PC-3 (cell line): ENCODE measurements at regions not wholly inside any gene's neighbourhood (a gene's known extent, or its start where the extent isn't known, plus 50 kb on each side); places are given as distances from the start of the nearest gene placed in this dataset.

ENCODE experiments used
- CTCF ChIP-seq: fragments of 300-600 bp; sonication (generic); conservative IDR thresholded peaks from 2 replicates; pipeline ENCODE4 v1.5.1; 2017; ENCODE audit warnings: antibody characterized with exemption, low read depth, mild to moderate bottlenecking, low read length
- EZH2 ChIP-seq: fragments of 300-600 bp; sonication (generic); IDR thresholded peaks from one replicate; pipeline ENCODE4 v1.6.1; 2017; ENCODE audit warnings: antibody characterized with exemption, mild to moderate bottlenecking, low read length; ENCODE audit not compliant: unreplicated experiment
- EZH2phosphoT487 ChIP-seq: fragments of 300-600 bp; sonication (generic); IDR thresholded peaks from 2 replicates; pipeline ENCODE4 v1.6.1; 2018; ENCODE audit warnings: mild to moderate bottlenecking, antibody characterized with exemption, low read length, borderline replicate concordance

- no peak for TF ChIP-seq CTCF
- TF ChIP-seq EZH2phosphoT487, result no peak
- TF ChIP-seq EZH2, result no peak
Measured at GRCh38 chr10:71061472-71061871, 150.9 kb upstream of the UNC5B start.
